ENCODE measurements at regions not wholly inside any gene's neighbourhood (a gene's known extent, or its start where the extent isn't known, plus 50 kb on each side); places are given as distances from the start of the nearest gene placed in this dataset.

- Histone ChIP-seq H3K27me3 (no peaks in the 10 kb centered on the region), H3K4me3 (no peak overlapping the region), H3K9me3 (no peaks in the 10 kb centered on the region), H3K4me1 (no peaks in the 10 kb centered on the region), H3K36me3 (no peaks in the 10 kb centered on the region), H3K27ac (no peak overlapping the region)
- intact Hi-C loops (cut with DNase I): no loop called here
- 75% methylated on average over 2 of the region's 2 CpGs for WGBS (ENCODE audit: insufficient coverage, low coverage, low lambda C conversion rate, missing lambda C conversion rate)
- TF ChIP-seq POLR2A (IDR thresholded peaks at IDR 0.05): no peak
- TF ChIP-seq CTCF (IDR thresholded peaks at IDR 0.05): no peak
- DNase-seq (no peak), ATAC-seq (no peak)
Observed at GRCh38 chr21:35857095-35857494, 203.2 kb downstream of the SETD4 start.

- H3K27me3 ChIP-seq: no peaks in the 10 kb centered on the region
- no peak for DNase-seq
- H3K4me3 ChIP-seq: no peak overlapping the region
- H3K36me3 ChIP-seq: no peaks in the 10 kb centered on the region
- 38% methylated on average over 2 of the region's 2 CpGs for WGBS (ENCODE audit: insufficient coverage, low coverage, low lambda C conversion rate, missing lambda C conversion rate)
- TF ChIP-seq POLR2A (IDR thresholded peaks at IDR 0.05): no peak
- no peak for TF ChIP-seq CTCF (IDR thresholded peaks at IDR 0.05)
- no peak overlapping the region for H3K27ac ChIP-seq
- no peak for ATAC-seq
- H3K9me3 ChIP-seq: no peaks in the 10 kb centered on the region
- no peaks in the 10 kb centered on the region for H3K4me1 ChIP-seq
- intact Hi-C loops (cut with DNase I): no loop called here
Observed at GRCh38 chr21:35855484-35855883, 204.8 kb downstream of the SETD4 start.

- WGBS (ENCODE audit: insufficient coverage, low coverage, low lambda C conversion rate, missing lambda C conversion rate): 100% methylated on average over 2 of the region's 7 CpGs
- ATAC-seq (no peak), DNase-seq (no peak)
Observed at GRCh38 chr21:35854281-35854680, 206.0 kb downstream of the SETD4 start.

GRCh38 chr21:35853321-35854239 lies 206.7 kb downstream of the SETD4 start:
- intact Hi-C loops (cut with DNase I): no loop called here

More at GRCh38 chr21:35854281-35854680, 206.0 kb downstream of the SETD4 start:
- Histone ChIP-seq H3K36me3 (no peaks in the 10 kb centered on the region), H3K27ac (no peak overlapping the region), H3K9me3 (no peaks in the 10 kb centered on the region), H3K4me1 (no peaks in the 10 kb centered on the region), H3K27me3 (no peaks in the 10 kb centered on the region), H3K4me3 (no peak overlapping the region)
- TF ChIP-seq POLR2A (IDR thresholded peaks at IDR 0.05) (no peak), CTCF (IDR thresholded peaks at IDR 0.05) (no peak)
- intact Hi-C loops (cut with DNase I): no loop called here

More at GRCh38 chr21:35853321-35854239, 206.7 kb downstream of the SETD4 start:
- H3K27ac ChIP-seq: no peak overlapping the region
- no peaks in the 10 kb centered on the region for H3K9me3 ChIP-seq
- no peaks in the 10 kb centered on the region for H3K36me3 ChIP-seq
- ATAC-seq: no peak
- DNase-seq: no peak
- no peak overlapping the region for H3K4me3 ChIP-seq
- TF ChIP-seq POLR2A (IDR thresholded peaks at IDR 0.05) (no peak), CTCF (IDR thresholded peaks at IDR 0.05) (no peak)
- no peaks in the 10 kb centered on the region for H3K4me1 ChIP-seq
- 57% methylated on average over 9 of the region's 9 CpGs for WGBS (ENCODE audit: insufficient coverage, low coverage, low lambda C conversion rate, missing lambda C conversion rate)
- no peaks in the 10 kb centered on the region for H3K27me3 ChIP-seq
